ENCODE measurements at regions not wholly inside any gene's neighbourhood (a gene's known extent, or its start where the extent isn't known, plus 50 kb on each side); places are given as distances from the start of the nearest gene placed in this dataset.

- H3K27ac ChIP-seq = no peak overlapping the region
- no peak for TF ChIP-seq CTCF (IDR thresholded peaks at IDR 0.05)
- H3K27me3 ChIP-seq = no peaks in the 10 kb centered on the region
- no peaks in the 10 kb centered on the region for H3K4me1 ChIP-seq (ENCODE audit: control insufficient read depth in 1 of 2, insufficient read depth in 1 of 2, low read depth in 1 of 2, low read length in 1 of 2)
- H3K36me3 ChIP-seq = no peaks in the 10 kb centered on the region
- H3K9me3 ChIP-seq = no peaks in the 10 kb centered on the region
- no peak overlapping the region for H3K4me3 ChIP-seq (ENCODE audit: low read depth in 1 of 2, low read length in 1 of 2)
These were observed 107.2 kb upstream of the FOXK1 start for GRCh38 chr7:4574851-4575250.

- Histone ChIP-seq H3K9me3 (no peaks in the 10 kb centered on the region), H3K4me1 (ENCODE audit: control insufficient read depth in 1 of 2, insufficient read depth in 1 of 2, low read depth in 1 of 2, low read length in 1 of 2) (no peaks in the 10 kb centered on the region), H3K27me3 (no peaks in the 10 kb centered on the region), H3K36me3 (no peaks in the 10 kb centered on the region), H3K27ac (no peak overlapping the region), H3K4me3 (ENCODE audit: low read depth in 1 of 2, low read length in 1 of 2) (no peak overlapping the region)
- no peak for TF ChIP-seq CTCF (IDR thresholded peaks at IDR 0.05)
These were observed 106.8 kb upstream of the FOXK1 start for GRCh38 chr7:4575254-4575653.

- H3K27me3 ChIP-seq = no peaks in the 10 kb centered on the region
- H3K36me3 ChIP-seq = no peaks in the 10 kb centered on the region
- no peaks in the 10 kb centered on the region for H3K9me3 ChIP-seq
- H3K4me3 ChIP-seq (ENCODE audit: low read depth in 1 of 2, low read length in 1 of 2) = no peak overlapping the region
- no peak for TF ChIP-seq CTCF (IDR thresholded peaks at IDR 0.05)
- no peaks in the 10 kb centered on the region for H3K4me1 ChIP-seq (ENCODE audit: control insufficient read depth in 1 of 2, insufficient read depth in 1 of 2, low read depth in 1 of 2, low read length in 1 of 2)
- no peak overlapping the region for H3K27ac ChIP-seq
These were observed 78.9 kb upstream of the FOXK1 start for GRCh38 chr7:4602905-4603842.

GRCh38 chr7:4603843-4604231, 78.3 kb upstream of the FOXK1 start:
- H3K27me3 ChIP-seq = no peaks in the 10 kb centered on the region
- H3K4me1 ChIP-seq (ENCODE audit: control insufficient read depth in 1 of 2, insufficient read depth in 1 of 2, low read depth in 1 of 2, low read length in 1 of 2) = no peaks in the 10 kb centered on the region
- no peak overlapping the region for H3K4me3 ChIP-seq (ENCODE audit: low read depth in 1 of 2, low read length in 1 of 2)
- H3K27ac ChIP-seq = no peak overlapping the region
- H3K36me3 ChIP-seq = no peaks in the 10 kb centered on the region
- H3K9me3 ChIP-seq = no peaks in the 10 kb centered on the region
- TF ChIP-seq CTCF (IDR thresholded peaks at IDR 0.05) = no peak

GRCh38 chr7:4604456-4604940, 77.6 kb upstream of the FOXK1 start:
- H3K9me3 ChIP-seq = no peaks in the 10 kb centered on the region

More at GRCh38 chr7:4604456-4604940, 77.6 kb upstream of the FOXK1 start:
- no peaks in the 10 kb centered on the region for H3K27me3 ChIP-seq
- no peaks in the 10 kb centered on the region for H3K4me1 ChIP-seq (ENCODE audit: control insufficient read depth in 1 of 2, insufficient read depth in 1 of 2, low read depth in 1 of 2, low read length in 1 of 2)
- no peak overlapping the region for H3K4me3 ChIP-seq (ENCODE audit: low read depth in 1 of 2, low read length in 1 of 2)
- H3K27ac ChIP-seq = no peak overlapping the region
- no peak for TF ChIP-seq CTCF (IDR thresholded peaks at IDR 0.05)
- no peaks in the 10 kb centered on the region for H3K36me3 ChIP-seq

All from neutrophil (primary cell).